H9 (cell line): ENCODE measurements at regions not wholly inside any gene's neighbourhood (a gene's known extent, or its start where the extent isn't known, plus 50 kb on each side); places are given as distances from the start of the nearest gene placed in this dataset.
A peak's percentile ranks its signal among the peaks of the same experiment; 100 is the strongest.

Experiments used
- DNase-seq: peaks from one replicate; pipeline ENCODE4 v3.0.0-alpha.2; 2017
- H2AFZ ChIP-seq: one replicate; pipeline ENCODE4 v1.6.1; 2013; ENCODE audit warnings: mild to moderate bottlenecking, low read length, control low read depth, moderate library complexity
- H2AK5ac ChIP-seq: 2 replicates; pipeline ENCODE4 v1.6.1; 2013; ENCODE audit warnings: low read length, control low read depth, mixed read lengths; ENCODE audit not compliant: insufficient read length
- H2BK120ac ChIP-seq: one replicate; pipeline ENCODE4 v1.6.1; 2013; ENCODE audit warnings: low read depth, mild to moderate bottlenecking, low read length, control low read depth, inconsistent platforms; ENCODE audit not compliant: poor library complexity, severe bottlenecking
- H2BK12ac ChIP-seq: 2 replicates; pipeline ENCODE4 v1.6.1; 2013; ENCODE audit warnings: low read length, control low read depth, mixed read lengths, low read depth; ENCODE audit not compliant: insufficient read length
- H2BK15ac ChIP-seq: 2 replicates; pipeline ENCODE4 v1.6.1; 2013; ENCODE audit warnings: low read depth, low read length, control low read depth
- H2BK20ac ChIP-seq: one replicate; pipeline ENCODE4 v1.6.1; 2013; ENCODE audit warnings: low read depth, mild to moderate bottlenecking, low read length, control low read depth, inconsistent platforms; ENCODE audit not compliant: poor library complexity, severe bottlenecking
- H2BK5ac ChIP-seq: 2 replicates; pipeline ENCODE4 v1.6.1; 2013; ENCODE audit warnings: low read length, control low read depth, mixed read lengths; ENCODE audit not compliant: insufficient read length
- H3K14ac ChIP-seq: 2 replicates; pipeline ENCODE4 v1.6.1; 2013; ENCODE audit warnings: low read length, control low read depth; ENCODE audit not compliant: insufficient read depth
- H3K18ac ChIP-seq: 2 replicates; pipeline ENCODE4 v1.6.1; 2013; ENCODE audit warnings: low read depth, mild to moderate bottlenecking, mixed read lengths, low read length, control low read depth; ENCODE audit not compliant: insufficient read length
- H3K23ac ChIP-seq: 2 replicates; pipeline ENCODE4 v1.6.1; 2013; ENCODE audit warnings: low read length, control low read depth, mixed read lengths, low read depth; ENCODE audit not compliant: insufficient read length
- H3K23me2 ChIP-seq: 2 replicates; pipeline ENCODE4 v1.6.1; 2013; ENCODE audit warnings: low read depth, mild to moderate bottlenecking, mixed read lengths, low read length, control low read depth; ENCODE audit not compliant: insufficient read length, poor library complexity, severe bottlenecking
- H3K27ac ChIP-seq: 2 replicates; pipeline ENCODE4 v1.5.1; 2013; ENCODE audit warnings: low read length, control low read depth, mixed read lengths, low read depth; ENCODE audit not compliant: insufficient read length
- H3K27me3 ChIP-seq: 2 replicates; pipeline ENCODE4 v1.6.1; 2013; ENCODE audit warnings: low read length, control low read depth, inconsistent platforms; ENCODE audit not compliant: insufficient read depth
- H3K4ac ChIP-seq: 2 replicates; pipeline ENCODE4 v1.6.1; 2013; ENCODE audit warnings: low read depth, mild to moderate bottlenecking, control low read depth, inconsistent platforms, low read length, moderate library complexity
- H3K4me1 ChIP-seq: 2 replicates; pipeline ENCODE4 v1.6.1; 2013; ENCODE audit warnings: low read length, control low read depth, inconsistent platforms; ENCODE audit not compliant: insufficient read depth
- H3K4me2 ChIP-seq: 2 replicates; pipeline ENCODE4 v1.6.1; 2013; ENCODE audit warnings: low read length, control low read depth, mixed read lengths; ENCODE audit not compliant: insufficient read length, insufficient read depth
- H3K56ac ChIP-seq: 2 replicates; pipeline ENCODE4 v1.6.1; 2013; ENCODE audit warnings: low read depth, mild to moderate bottlenecking, mixed read lengths, low read length, control low read depth; ENCODE audit not compliant: insufficient read length
- H3K79me1 ChIP-seq: 2 replicates; pipeline ENCODE4 v1.6.1; 2013; ENCODE audit warnings: low read depth, mild to moderate bottlenecking, moderate library complexity, low read length, control low read depth, inconsistent platforms; ENCODE audit not compliant: insufficient read depth, poor library complexity, severe bottlenecking
- H3K79me2 ChIP-seq: 2 replicates; pipeline ENCODE4 v1.6.1; 2013; ENCODE audit warnings: low read length, control low read depth, inconsistent platforms; ENCODE audit not compliant: insufficient read depth
- H3K9ac ChIP-seq: 2 replicates; pipeline ENCODE4 v1.6.1; 2013; ENCODE audit warnings: low read length, control low read depth, mixed read lengths; ENCODE audit not compliant: insufficient read length; ENCODE audit errors: extremely low read depth
- H3K9me3 ChIP-seq: one replicate; pipeline ENCODE4 v1.6.1; 2013; ENCODE audit warnings: low read depth, low read length, inconsistent platforms; ENCODE audit not compliant: control insufficient read depth
- H3T11ph ChIP-seq: one replicate; pipeline ENCODE4 v1.6.1; 2013; ENCODE audit warnings: mild to moderate bottlenecking, low read length, control low read depth, inconsistent platforms
- H4K20me1 ChIP-seq: one replicate; pipeline ENCODE4 v1.6.1; 2013; ENCODE audit not compliant: control insufficient read depth, insufficient read length, insufficient read depth
- H4K5ac ChIP-seq: 2 replicates; pipeline ENCODE4 v1.6.1; 2013; ENCODE audit warnings: low read depth, mild to moderate bottlenecking, mixed read lengths, low read length, control low read depth; ENCODE audit not compliant: insufficient read length
- H4K8ac ChIP-seq: replicated peaks from 2 replicates; pipeline ENCODE4 v1.6.1; 2013; ENCODE audit warnings: low read length, control low read depth, mixed read lengths, low read depth; ENCODE audit not compliant: insufficient read length
- H4K91ac ChIP-seq: 2 replicates; pipeline ENCODE4 v1.6.1; 2013; ENCODE audit warnings: low read depth, mild to moderate bottlenecking, moderate library complexity, mixed read lengths, low read length, control low read depth; ENCODE audit not compliant: insufficient read length
- H3K27ac Mint-ChIP-seq, 3 experiments: 2 replicates in 2 of 3; 3 replicates in 1 of 3; pipeline ENCODE4 v1.8.0; 2020 to 2021; ENCODE audit warnings: mixed read lengths in 3 of 3, mild to moderate bottlenecking in 1 of 3, moderate library complexity in 1 of 3
- H3K27me3 Mint-ChIP-seq: 2 replicates; pipeline ENCODE4 v1.8.0; 2021; ENCODE audit warnings: low read depth, mild to moderate bottlenecking, moderate library complexity, mixed read lengths
- H3K36me3 Mint-ChIP-seq, 3 experiments: 2 replicates in 2 of 3; 3 replicates in 1 of 3; pipeline ENCODE4 v1.8.0; 2020 to 2021; ENCODE audit warnings: low read depth in 3 of 3, mixed read lengths in 3 of 3; ENCODE audit not compliant: insufficient read depth in 1 of 3
- H3K4me1 Mint-ChIP-seq, 2 experiments: 2 replicates each; pipeline ENCODE4 v1.8.0; 2020; ENCODE audit warnings: mixed read lengths in 2 of 2
- H3K4me3 Mint-ChIP-seq, 2 experiments: 2 replicates in 1 of 2; 3 replicates in 1 of 2; pipeline ENCODE4 v1.8.0; 2020 to 2021; ENCODE audit warnings: mild to moderate bottlenecking in 2 of 2, mixed read lengths in 2 of 2, moderate library complexity in 1 of 2
- H3K9me3 Mint-ChIP-seq, 2 experiments: 2 replicates in 1 of 2; 3 replicates in 1 of 2; pipeline ENCODE4 v1.8.0; 2020; ENCODE audit warnings: mild to moderate bottlenecking in 2 of 2, mixed read lengths in 2 of 2, moderate library complexity in 1 of 2
- CTCF ChIP-seq: fragments of 200-600 bp; sonication (generic); conservative IDR thresholded peaks from 3 replicates; pipeline ENCODE4 v1.8.0; 2021; ENCODE audit warnings: antibody characterized with exemption, mild to moderate bottlenecking
- WGBS: extraction: QIAGEN DNeasy Blood & Tissue Kit; methylation state at CpG from one replicate; pipeline ENCODE4 v1.1.7; 2013; ENCODE audit warnings: missing lambda C conversion rate, low lambda C conversion rate, mixed read lengths; ENCODE audit not compliant: insufficient read length; ENCODE audit errors: extremely low coverage; 5-methylcytosine and 5-hydroxymethylcytosine counted together

- TF ChIP-seq CTCF, result no peak
- no peak overlapping the region for H3K56ac ChIP-seq
- no peaks in the 10 kb centered on the region for H3K79me2 ChIP-seq
- no peak overlapping the region for H4K5ac ChIP-seq
- H3K9me3 ChIP-seq, result no peaks in the 10 kb centered on the region
- H3K4me3 Mint-ChIP-seq, result no peak overlapping the region
- H3K4me1 ChIP-seq, result peaks cover 4% of the 10 kb centered on the region; the same call in 1 of the 2 replicates
- peak overlapping the region in 2 of 3 experiments; percentile 26 to 33; a peak in 2 of 7 replicates for H3K27ac Mint-ChIP-seq
- no peak overlapping the region for H2BK20ac ChIP-seq
- H3K4me2 ChIP-seq, result no peak overlapping the region
- no peaks in the 10 kb centered on the region for H3K79me1 ChIP-seq
- no peaks in the 10 kb centered on the region for H3K9me3 Mint-ChIP-seq
- H2BK120ac ChIP-seq, result no peak overlapping the region
- H2BK12ac ChIP-seq, result no peak overlapping the region
- H3K4ac ChIP-seq, result no peak overlapping the region
- H2AFZ ChIP-seq, result no peak overlapping the region
- H3K27me3 Mint-ChIP-seq, result no peaks in the 10 kb centered on the region
- no peaks in the 10 kb centered on the region for H4K20me1 ChIP-seq
- no peak overlapping the region for H3K14ac ChIP-seq
- no peak overlapping the region for H4K8ac ChIP-seq
- no peak overlapping the region for H4K91ac ChIP-seq
- H3K36me3 Mint-ChIP-seq, result no peaks in the 10 kb centered on the region
- no peak overlapping the region for H2BK5ac ChIP-seq
- no peaks in the 10 kb centered on the region for H3K27me3 ChIP-seq
- H2AK5ac ChIP-seq, result no peak overlapping the region
- no peak overlapping the region for H3T11ph ChIP-seq
- no peak overlapping the region for H3K27ac ChIP-seq
- H3K9ac ChIP-seq, result no peak overlapping the region
- no peak overlapping the region for H2BK15ac ChIP-seq
- H3K23ac ChIP-seq, result no peak overlapping the region
- no CpG with 5 or more reads among the region's 9 CpGs for WGBS
- DNase-seq, result no peak
- H3K18ac ChIP-seq, result no peak overlapping the region
- H3K4me1 Mint-ChIP-seq, result peaks cover 18 to 19% of the 10 kb centered on the region in 2 experiments
- H3K23me2 ChIP-seq, result no peaks in the 10 kb centered on the region
Observed at GRCh38 chr1:88455621-88456256, 228.3 kb upstream of the PKN2 start.
